A673 (cell line): ENCODE measurements at regions not wholly inside any gene's neighbourhood (a gene's known extent, or its start where the extent isn't known, plus 50 kb on each side); places are given as distances from the start of the nearest gene placed in this dataset.

ENCODE experiments used
- BruUV-seq: library from RNA; stranded (reverse); fragments of 400-500 nt; replicated peaks from 2 replicates; lab custom pipeline; 2021; lab: Mats Ljungman, UMichigan
- CTCF ChIA-PET: fragments of 300-600 bp; sonication (Branson Sonifier 250); formaldehyde crosslinking; loops from one replicate; lab custom pipeline; 2022; ENCODE audit warnings: antibody characterized with exemption; lab: Charles Lee
- POLR2A ChIA-PET: fragments of 300-600 bp; sonication (Branson Sonifier 250); formaldehyde crosslinking; loops from one replicate; lab custom pipeline; 2022; ENCODE audit warnings: antibody characterized with exemption; ENCODE audit not compliant: low non-redundant PET; lab: Charles Lee
- DNase-seq: peaks from one replicate; pipeline ENCODE4 v3.0.0-alpha.2; 2015; ENCODE audit warnings: low spot score
- H3K27ac ChIP-seq: fragments of 200-600 bp; sonication (generic); 2 replicates; pipeline ENCODE4 v1.5.1; 2016; ENCODE audit warnings: mixed run types, low read depth, mild to moderate bottlenecking, mixed read lengths, antibody characterized with exemption, low read length; ENCODE audit not compliant: poor library complexity, severe bottlenecking
- H3K27me3 ChIP-seq: fragments of 200-600 bp; sonication (generic); replicated peaks from 2 replicates; pipeline ENCODE4 v1.6.1; 2017; ENCODE audit warnings: mixed run types, low read depth, mild to moderate bottlenecking, mixed read lengths, antibody characterized with exemption, low read length; ENCODE audit not compliant: insufficient read depth, poor library complexity
- H3K36me3 ChIP-seq: fragments of 200-600 bp; sonication (generic); 2 replicates; pipeline ENCODE4 v1.6.1; 2016; ENCODE audit warnings: mixed run types, mild to moderate bottlenecking, mixed read lengths, antibody characterized with exemption, low read length; ENCODE audit not compliant: insufficient read depth, poor library complexity, severe bottlenecking
- H3K4me1 ChIP-seq: fragments of 200-600 bp; sonication (generic); 2 replicates; pipeline ENCODE4 v1.6.1; 2017; ENCODE audit warnings: mixed run types, mild to moderate bottlenecking, mixed read lengths, antibody characterized with exemption, low read length; ENCODE audit not compliant: insufficient read depth, poor library complexity, severe bottlenecking
- H3K4me3 ChIP-seq: fragments of 200-600 bp; sonication (generic); 2 replicates; pipeline ENCODE4 v1.5.1; 2016; ENCODE audit warnings: low read depth, mixed run types, mild to moderate bottlenecking, mixed read lengths, low read length; ENCODE audit not compliant: poor library complexity, severe bottlenecking
- H3K9me3 ChIP-seq: fragments of 200-600 bp; sonication (generic); 2 replicates; pipeline ENCODE4 v1.6.1; 2016; ENCODE audit warnings: mixed run types, low read depth, mild to moderate bottlenecking, mixed read lengths, antibody characterized with exemption, low read length; ENCODE audit not compliant: poor library complexity, severe bottlenecking
- EZH2 ChIP-seq: fragments of 200-600 bp; sonication (generic); IDR thresholded peaks from 2 replicates; pipeline ENCODE4 v1.6.1; 2017; ENCODE audit warnings: borderline replicate concordance, low read depth, mild to moderate bottlenecking, mixed read lengths, antibody characterized with exemption, low read length; ENCODE audit not compliant: poor library complexity, severe bottlenecking
- intact Hi-C: fragments of 100-400 bp; cut with micrococcal nuclease; formaldehyde crosslinking; loops from one replicate; pipeline ENCODE4 v1.10.0; 2022; ENCODE audit not compliant: unreplicated experiment
- TF ChIP-seq, protein P1 (sequence below): fragments of 300-800, 200-600 bp; sonication (generic); conservative IDR thresholded peaks from 2 replicates; pipeline ENCODE4 v1.5.1; 2017; ENCODE audit warnings: low read depth, mild to moderate bottlenecking, antibody characterized with exemption, low read length, moderate library complexity, mixed read lengths

DNA sequence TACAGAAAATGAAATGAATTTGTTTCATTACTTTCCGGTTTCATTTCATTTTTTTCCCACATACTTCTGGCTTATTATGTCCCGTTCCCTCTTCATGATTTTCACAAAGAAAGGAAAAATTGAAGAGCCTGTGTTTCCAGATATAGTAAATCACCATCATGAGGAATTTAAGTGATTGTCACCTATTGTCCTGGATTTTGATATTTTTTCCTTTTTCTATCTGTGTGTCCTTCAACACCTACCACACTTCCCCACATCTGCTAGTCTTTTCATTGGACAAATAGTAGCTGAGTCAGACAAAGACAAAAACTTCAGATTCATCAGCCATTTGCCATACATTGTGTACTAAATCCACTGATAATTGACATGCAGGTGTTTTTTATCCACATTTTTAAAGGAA is 258.2 kb upstream of the HSF2 start:
- CTCF ChIA-PET, result no interaction called here
- H3K27me3 ChIP-seq, result no peaks in the 10 kb centered on the region
- H3K9me3 ChIP-seq, result no peaks in the 10 kb centered on the region
- DNase-seq, result no peak
- POLR2A ChIA-PET, result no interaction called here
- BruUV-seq, result no TSS peak
- no peaks in the 10 kb centered on the region for H3K36me3 ChIP-seq
- no peak for TF ChIP-seq EZH2
- TF ChIP-seq, protein P1, sequence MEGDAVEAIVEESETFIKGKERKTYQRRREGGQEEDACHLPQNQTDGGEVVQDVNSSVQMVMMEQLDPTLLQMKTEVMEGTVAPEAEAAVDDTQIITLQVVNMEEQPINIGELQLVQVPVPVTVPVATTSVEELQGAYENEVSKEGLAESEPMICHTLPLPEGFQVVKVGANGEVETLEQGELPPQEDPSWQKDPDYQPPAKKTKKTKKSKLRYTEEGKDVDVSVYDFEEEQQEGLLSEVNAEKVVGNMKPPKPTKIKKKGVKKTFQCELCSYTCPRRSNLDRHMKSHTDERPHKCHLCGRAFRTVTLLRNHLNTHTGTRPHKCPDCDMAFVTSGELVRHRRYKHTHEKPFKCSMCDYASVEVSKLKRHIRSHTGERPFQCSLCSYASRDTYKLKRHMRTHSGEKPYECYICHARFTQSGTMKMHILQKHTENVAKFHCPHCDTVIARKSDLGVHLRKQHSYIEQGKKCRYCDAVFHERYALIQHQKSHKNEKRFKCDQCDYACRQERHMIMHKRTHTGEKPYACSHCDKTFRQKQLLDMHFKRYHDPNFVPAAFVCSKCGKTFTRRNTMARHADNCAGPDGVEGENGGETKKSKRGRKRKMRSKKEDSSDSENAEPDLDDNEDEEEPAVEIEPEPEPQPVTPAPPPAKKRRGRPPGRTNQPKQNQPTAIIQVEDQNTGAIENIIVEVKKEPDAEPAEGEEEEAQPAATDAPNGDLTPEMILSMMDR, result no peak
- H3K4me3 ChIP-seq, result no peak overlapping the region
- no peak overlapping the region for H3K27ac ChIP-seq
- intact Hi-C loops, result no loop called here
- H3K4me1 ChIP-seq, result no peaks in the 10 kb centered on the region

DNA sequence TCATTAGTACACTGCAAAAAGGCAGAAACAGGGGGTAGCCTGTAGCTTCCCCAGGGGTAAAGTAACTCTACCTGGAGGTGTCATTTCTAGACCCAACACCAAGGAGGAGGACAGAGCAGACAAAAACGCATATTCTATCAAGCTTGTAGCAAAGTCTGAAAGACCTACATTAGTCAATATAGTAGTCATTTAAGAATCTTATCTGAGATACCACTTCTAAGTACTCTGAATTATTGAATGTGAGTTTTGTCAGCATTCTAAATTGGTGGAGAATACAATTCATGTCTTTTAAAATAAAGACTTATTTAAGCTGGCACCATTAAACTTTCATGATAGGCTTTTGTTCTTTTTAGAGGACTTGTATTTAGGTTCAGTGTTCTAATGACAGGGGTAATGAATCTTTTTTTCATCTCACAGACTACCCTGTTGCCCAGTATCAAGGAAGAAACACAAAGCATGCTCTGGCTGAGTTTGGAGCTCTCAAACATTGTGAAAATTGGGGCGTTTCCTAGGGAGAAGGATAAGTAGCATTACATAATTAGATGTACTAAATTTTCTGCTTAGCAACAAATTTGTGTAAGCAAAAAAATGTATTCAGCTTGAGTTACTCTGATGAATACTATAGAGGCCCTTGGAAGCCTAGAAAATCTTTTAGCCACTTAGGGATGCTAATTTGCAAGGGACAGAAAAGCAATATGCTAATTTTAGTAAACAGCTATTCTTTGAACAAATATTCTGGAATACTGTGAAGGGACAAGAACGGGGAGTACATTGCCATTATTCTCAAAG is 255.4 kb upstream of the HSF2 start:
- Histone ChIP-seq H3K9me3 (no peaks in the 10 kb centered on the region), H3K36me3 (no peaks in the 10 kb centered on the region), H3K4me1 (no peaks in the 10 kb centered on the region), H3K27me3 (no peaks in the 10 kb centered on the region), H3K4me3 (no peak overlapping the region), H3K27ac (no peak overlapping the region)
- CTCF ChIA-PET, result no interaction called here
- TF ChIP-seq EZH2, result no peak
- TF ChIP-seq, protein P1, result no peak
- intact Hi-C loops, result no loop called here
- DNase-seq, result no peak
- POLR2A ChIA-PET, result no interaction called here
- no TSS peak for BruUV-seq

GRCh38 chr6:122145246-122145645 is 254.2 kb upstream of the HSF2 start:
- H3K27me3 ChIP-seq, result no peaks in the 10 kb centered on the region
- BruUV-seq, result no TSS peak
- H3K9me3 ChIP-seq, result no peaks in the 10 kb centered on the region
- ChIA-PET CTCF (no interaction called here), POLR2A (no interaction called here)
- no peak for TF ChIP-seq EZH2
- TF ChIP-seq, protein P1, result no peak
- intact Hi-C loops, result no loop called here
- no peaks in the 10 kb centered on the region for H3K4me1 ChIP-seq
- H3K27ac ChIP-seq, result no peak overlapping the region
- no peak overlapping the region for H3K4me3 ChIP-seq
- H3K36me3 ChIP-seq, result no peaks in the 10 kb centered on the region
- no peak for DNase-seq
